GM19438 (cell line): ENCODE measurements at regions not wholly inside any gene's neighbourhood (a gene's known extent, or its start where the extent isn't known, plus 50 kb on each side); places are given as distances from the start of the nearest gene placed in this dataset.

ENCODE experiments used
- ATAC-seq: cut with Tn5 transposase; IDR thresholded peaks from one replicate; pipeline ENCODE4 v1.9.1; 2021; ENCODE audit warnings: low read depth; ENCODE audit not compliant: unreplicated experiment

GRCh38 chr10:63735305-63735704 is 214.1 kb downstream of the REEP3 start:
- no peak for ATAC-seq

DNA sequence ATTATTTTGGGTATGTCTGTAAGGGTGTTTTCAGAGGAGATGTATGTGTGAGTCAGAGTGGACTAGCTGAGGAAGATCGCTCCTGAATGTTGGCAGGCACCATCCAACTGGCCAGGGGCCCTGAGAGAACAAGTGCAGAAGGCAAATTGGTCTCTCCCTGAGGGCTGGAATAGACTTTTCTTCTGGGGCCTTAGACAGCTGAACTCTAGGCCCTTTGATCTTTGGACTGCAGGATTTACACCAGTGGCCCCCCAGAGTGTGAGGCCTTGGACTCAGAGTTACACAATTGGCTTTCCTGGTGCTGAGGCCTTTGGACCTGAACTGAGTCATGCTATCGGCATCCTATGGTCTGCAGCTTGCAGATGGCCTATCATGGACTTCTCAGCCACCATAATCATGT is 217.2 kb downstream of the REEP3 start:
- no peak for ATAC-seq

GRCh38 chr10:63744060-63744941 is 223.1 kb downstream of the REEP3 start:
- no peak for ATAC-seq

GRCh38 chr10:63749915-63750314 is 228.7 kb downstream of the REEP3 start:
- no peak for ATAC-seq

GRCh38 chr10:63751836-63752235 is 230.6 kb downstream of the REEP3 start:
- ATAC-seq = no peak

DNA sequence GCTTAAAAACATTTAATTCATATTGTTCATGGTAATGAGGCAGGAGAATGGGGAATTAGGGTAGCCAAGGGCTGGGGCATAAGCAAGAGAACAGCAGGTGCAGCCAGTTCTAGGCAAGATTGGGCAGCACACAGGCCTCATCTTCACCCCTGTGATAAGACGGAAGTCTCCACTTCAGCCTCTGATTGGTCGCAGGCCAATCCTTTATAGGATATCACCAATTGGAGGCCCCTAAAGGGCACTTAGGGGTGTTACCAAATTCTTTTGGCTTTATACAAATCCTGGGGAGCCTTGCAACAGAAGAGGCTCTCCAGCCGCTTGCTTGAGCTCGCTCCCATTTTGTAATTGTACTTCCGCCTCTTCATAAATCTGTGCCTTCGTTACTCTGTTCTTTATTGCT is 231.1 kb downstream of the REEP3 start:
- ATAC-seq = no peak

- ATAC-seq = no peak
These were observed 232.6 kb downstream of the REEP3 start for GRCh38 chr10:63753808-63754207.

DNA sequence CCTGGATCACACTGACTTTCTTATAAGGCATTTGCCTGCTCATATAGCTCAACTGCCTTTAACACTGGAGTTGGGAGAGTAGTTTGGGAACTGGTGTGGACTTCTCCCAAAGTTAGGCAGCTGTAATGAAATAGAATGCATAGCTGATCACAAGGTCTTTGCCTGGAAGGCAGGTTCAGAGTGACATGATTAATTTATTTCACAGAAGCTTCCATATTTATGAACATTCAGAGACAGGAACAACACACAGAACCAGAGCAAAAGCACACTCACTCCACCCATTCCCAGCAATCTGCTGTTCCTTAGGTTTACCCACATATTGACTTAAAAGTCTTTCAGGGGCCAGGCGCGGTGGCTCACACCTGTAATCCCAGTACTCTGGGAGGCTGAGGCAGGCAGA is 234.2 kb downstream of the REEP3 start:
- no peak for ATAC-seq

- no peak for ATAC-seq
These were observed 235.9 kb downstream of the REEP3 start for GRCh38 chr10:63757067-63757466.

DNA sequence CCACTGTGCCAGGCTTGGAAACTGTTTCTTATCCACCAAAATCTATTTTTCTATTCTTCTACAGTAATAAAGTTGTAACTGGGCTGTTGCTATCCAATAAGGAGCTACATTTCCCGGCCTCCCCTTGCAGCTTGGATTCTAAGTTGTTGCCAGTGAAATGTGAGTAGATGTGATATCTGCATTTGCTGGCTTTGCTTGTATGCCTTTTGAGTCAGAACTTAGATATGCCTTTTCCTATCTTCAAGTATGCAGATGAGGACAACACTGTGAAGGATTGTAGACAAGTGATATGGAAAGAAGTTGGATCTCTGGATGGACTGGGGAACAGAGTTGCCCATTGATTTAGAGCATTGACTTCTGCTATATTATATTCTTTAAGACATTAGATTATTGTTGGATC is 236.9 kb downstream of the REEP3 start:
- ATAC-seq = no peak

GRCh38 chr10:63759335-63759734 is 238.1 kb downstream of the REEP3 start:
- no peak for ATAC-seq

DNA sequence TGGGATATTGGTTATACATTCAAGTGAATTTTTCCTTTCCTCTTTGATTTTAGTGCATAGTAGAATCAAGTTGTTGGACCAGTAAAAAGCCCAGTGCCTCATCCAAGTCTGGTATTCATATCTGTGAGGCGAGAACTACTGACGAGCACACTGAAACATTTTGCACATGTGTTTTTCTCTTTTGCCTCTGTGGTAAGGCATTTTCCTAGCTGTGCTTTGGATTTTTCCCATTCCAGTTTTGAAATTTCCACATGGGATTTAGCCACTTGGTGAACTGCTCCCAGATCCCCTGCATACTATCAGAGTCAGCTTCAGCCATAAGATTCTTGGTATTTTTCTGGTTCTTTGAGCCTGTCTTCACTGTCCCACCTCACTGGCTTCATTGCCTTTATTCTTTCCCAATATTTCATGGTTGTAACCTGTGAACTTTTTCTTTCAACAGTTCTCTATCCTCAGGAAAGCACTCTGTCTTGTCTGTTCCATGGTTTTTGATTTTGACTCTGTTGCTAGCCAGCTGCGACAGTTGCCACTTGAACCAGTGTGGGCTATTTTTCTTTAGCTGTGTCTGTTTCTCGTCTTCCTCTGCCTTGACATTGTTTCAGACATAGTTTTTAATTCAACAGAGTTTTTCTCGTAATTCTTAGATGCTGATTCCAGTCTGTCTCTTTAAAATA is 239.0 kb downstream of the REEP3 start:
- no peak for ATAC-seq

DNA sequence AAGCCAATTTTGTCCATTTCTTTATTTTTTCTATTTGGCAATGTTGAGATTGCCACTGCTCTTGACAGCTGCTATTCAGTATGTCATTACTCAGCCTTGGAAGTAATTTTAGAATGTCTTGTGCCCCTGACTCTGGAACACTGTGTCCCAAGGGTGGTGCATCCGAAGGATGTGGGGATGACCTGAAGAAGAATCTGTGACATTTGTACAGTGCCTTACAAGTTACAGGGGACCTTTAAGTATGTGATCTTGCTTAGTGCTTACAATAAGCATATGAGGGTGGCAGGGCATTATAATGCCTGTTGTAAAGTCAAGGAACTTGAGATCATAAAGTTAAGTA is 239.5 kb downstream of the REEP3 start:
- ATAC-seq = no peak

DNA sequence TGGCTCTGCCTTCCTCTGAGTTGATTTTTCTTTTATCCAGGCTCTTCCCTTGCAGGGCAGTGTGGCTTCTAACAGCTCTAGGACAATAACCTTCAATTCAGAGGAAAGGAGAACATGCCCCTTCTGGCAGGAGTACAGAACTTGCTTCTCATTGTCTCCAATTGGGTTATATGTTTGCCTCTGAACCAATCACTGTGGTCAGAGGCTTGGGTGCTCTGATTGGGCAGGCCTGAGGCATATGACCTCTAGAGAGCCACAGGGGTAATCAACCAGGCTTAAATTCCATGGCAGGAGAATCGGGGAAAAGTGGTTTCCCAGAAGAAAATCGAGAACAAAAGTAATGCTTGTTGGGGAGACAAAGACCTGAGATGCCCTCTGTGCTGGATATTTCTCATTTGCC is 240.0 kb downstream of the REEP3 start:
- ATAC-seq = no peak

- ATAC-seq = no peak
These were observed 242.5 kb downstream of the REEP3 start for GRCh38 chr10:63763744-63764143.

DNA sequence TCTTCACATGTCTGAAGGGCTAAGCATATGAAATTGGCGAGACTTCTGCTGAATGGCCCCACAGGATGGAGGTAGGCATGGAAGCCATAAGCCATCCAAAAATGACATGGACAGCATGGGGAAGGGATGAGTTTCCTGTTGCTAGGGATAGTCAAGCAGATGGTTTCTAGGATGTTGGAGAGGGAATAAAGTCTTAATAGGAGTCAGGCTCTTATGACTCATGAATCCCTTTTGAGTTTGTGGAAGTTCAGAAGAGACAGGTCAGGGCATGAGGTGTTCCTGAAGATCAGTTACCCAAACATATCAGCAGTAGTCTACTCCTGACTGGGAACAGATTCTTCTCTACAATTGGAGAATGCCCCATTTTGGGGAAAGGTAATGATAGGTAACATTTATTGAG is 243.9 kb downstream of the REEP3 start:
- no peak for ATAC-seq

DNA sequence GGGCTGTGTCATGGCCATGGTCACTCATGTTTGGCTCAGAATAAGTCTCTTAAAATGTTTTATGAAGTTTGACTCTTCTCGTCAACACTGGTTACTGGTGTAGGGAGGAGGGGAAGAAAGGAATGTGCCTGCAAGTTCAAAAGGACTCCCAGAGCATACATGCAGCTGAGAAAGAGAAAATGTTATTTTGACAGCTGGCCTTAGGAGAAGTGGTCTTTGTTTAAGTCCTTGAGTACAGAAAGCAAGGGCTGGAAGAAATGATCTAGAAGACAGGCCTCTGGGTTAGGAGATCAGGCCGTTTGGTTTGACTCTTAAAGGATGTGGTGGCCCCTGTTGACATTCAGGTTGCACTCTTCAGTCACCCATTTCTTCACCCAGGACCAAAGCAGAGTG is 245.5 kb downstream of the REEP3 start:
- ATAC-seq = no peak

GRCh38 chr10:63767138-63767801 is 246.1 kb downstream of the REEP3 start:
- ATAC-seq = no peak

DNA sequence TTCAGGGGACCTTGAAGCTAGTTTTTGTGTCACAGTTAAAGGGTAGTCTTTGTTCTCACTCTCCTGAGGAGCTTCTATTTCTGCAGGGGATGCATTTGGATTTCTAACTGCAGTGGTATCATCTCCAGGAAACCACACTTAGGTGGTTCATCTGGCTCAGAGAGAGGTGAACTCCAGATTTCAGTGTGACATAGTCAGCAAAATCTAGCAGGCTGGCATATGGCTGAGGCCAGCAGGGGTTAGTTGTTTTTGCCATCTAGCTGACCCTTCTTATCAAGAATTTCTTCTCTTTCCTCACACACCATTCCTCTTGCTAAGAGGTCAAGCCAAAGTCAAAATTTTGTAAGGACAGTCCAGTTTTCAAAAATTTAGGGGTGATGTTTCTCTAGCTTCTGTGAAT is 248.2 kb downstream of the REEP3 start:
- no peak for ATAC-seq

GRCh38 chr10:63770523-63770922 is 249.3 kb downstream of the REEP3 start:
- ATAC-seq = no peak

- ATAC-seq = no peak
These were observed 251.3 kb downstream of the REEP3 start for GRCh38 chr10:63772491-63772890.

- ATAC-seq = no peak
These were observed 251.9 kb downstream of the REEP3 start for GRCh38 chr10:63773106-63773505.
